ENCODE measurements at regions not wholly inside any gene's neighbourhood (a gene's known extent, or its start where the extent isn't known, plus 50 kb on each side); places are given as distances from the start of the nearest gene placed in this dataset.
A peak's percentile ranks its signal among the peaks of the same experiment; 100 is the strongest.

- ATAC-seq (ENCODE audit: insufficient read depth, low FRiP score): no peak
- TF ChIP-seq CTCF (IDR thresholded peaks at IDR 0.05; ENCODE audit: control extremely low read depth, extremely low read depth): peak; percentile 71
- H3K4me1 ChIP-seq (ENCODE audit: control insufficient read depth in 5 of 5, insufficient read depth in 5 of 5, low read length in 5 of 5): no peaks in the 10 kb centered on the region
- 2% methylated on average over 11 of the region's 11 CpGs for WGBS, 2 donors
- DNase-seq: peak; percentile 70 to 78 (median 78)
- H3K27me3 ChIP-seq (ENCODE audit: control insufficient read depth in 3 of 3, insufficient read depth in 3 of 3, low read length in 2 of 3): peaks cover 0 to 2% (median 0%) of the 10 kb centered on the region in 3 donors
- H3K36me3 ChIP-seq (ENCODE audit: control insufficient read depth in 4 of 4, insufficient read depth in 4 of 4, low read length in 4 of 4): no peaks in the 10 kb centered on the region
- H3K9ac ChIP-seq (ENCODE audit: insufficient read depth in 1 of 2, low read length in 2 of 2): no peak overlapping the region
- H3K4me3 ChIP-seq: no peak overlapping the region
- no peak overlapping the region for H3K27ac ChIP-seq (ENCODE audit: low read depth in 1 of 2, low read length in 1 of 2)
- peaks cover 0 to 7% (median 5%) of the 10 kb centered on the region in 4 donors for H3K9me3 ChIP-seq (ENCODE audit: control insufficient read depth in 4 of 4, insufficient read depth in 3 of 4, low read length in 3 of 4)
Measured at GRCh38 chr6:166106076-166106686, 61.5 kb downstream of the TBXT start.

GRCh38 chr6:166105341-166106075, 62.1 kb downstream of the TBXT start:
- DNase-seq: no peak
- H3K4me1 ChIP-seq (ENCODE audit: control insufficient read depth in 5 of 5, insufficient read depth in 5 of 5, low read length in 5 of 5): no peaks in the 10 kb centered on the region
- TF ChIP-seq CTCF (IDR thresholded peaks at IDR 0.05; ENCODE audit: control extremely low read depth, extremely low read depth): no peak

GRCh38 chr6:166104872-166105271, 62.8 kb downstream of the TBXT start:
- no peak overlapping the region for H3K27ac ChIP-seq (ENCODE audit: low read depth in 1 of 2, low read length in 1 of 2)
- H3K9ac ChIP-seq (ENCODE audit: insufficient read depth in 1 of 2, low read length in 2 of 2): no peak overlapping the region
- ATAC-seq (ENCODE audit: insufficient read depth, low FRiP score) (no peak), DNase-seq (no peak)
- no peak for TF ChIP-seq CTCF (IDR thresholded peaks at IDR 0.05; ENCODE audit: control extremely low read depth, extremely low read depth)
- H3K36me3 ChIP-seq (ENCODE audit: control insufficient read depth in 4 of 4, insufficient read depth in 4 of 4, low read length in 4 of 4): no peaks in the 10 kb centered on the region
- no peak overlapping the region for H3K4me3 ChIP-seq
- no peaks in the 10 kb centered on the region for H3K27me3 ChIP-seq (ENCODE audit: control insufficient read depth in 3 of 3, insufficient read depth in 3 of 3, low read length in 2 of 3)
- WGBS, 2 donors: 92 to 96% methylated on average over 7 of the region's 7 CpGs
- H3K4me1 ChIP-seq (ENCODE audit: control insufficient read depth in 5 of 5, insufficient read depth in 5 of 5, low read length in 5 of 5): no peaks in the 10 kb centered on the region
- H3K9me3 ChIP-seq (ENCODE audit: control insufficient read depth in 4 of 4, insufficient read depth in 3 of 4, low read length in 3 of 4): peaks cover 0 to 7% (median 5%) of the 10 kb centered on the region in 4 donors

More at GRCh38 chr6:166105341-166106075, 62.1 kb downstream of the TBXT start:
- Histone ChIP-seq H3K4me3 (no peak overlapping the region), H3K27me3 (ENCODE audit: control insufficient read depth in 3 of 3, insufficient read depth in 3 of 3, low read length in 2 of 3) (no peaks in the 10 kb centered on the region), H3K9ac (ENCODE audit: insufficient read depth in 1 of 2, low read length in 2 of 2) (no peak overlapping the region), H3K9me3 (ENCODE audit: control insufficient read depth in 4 of 4, insufficient read depth in 3 of 4, low read length in 3 of 4) (peaks cover 0 to 7% (median 5%) of the 10 kb centered on the region in 4 donors), H3K36me3 (ENCODE audit: control insufficient read depth in 4 of 4, insufficient read depth in 4 of 4, low read length in 4 of 4) (no peaks in the 10 kb centered on the region), H3K27ac (ENCODE audit: low read depth in 1 of 2, low read length in 1 of 2) (no peak overlapping the region)
- ATAC-seq (ENCODE audit: insufficient read depth, low FRiP score): no peak
- WGBS, 2 donors: 63% methylated on average over 10 of the region's 10 CpGs
